Activated T-cell treated with anti-CD3 and anti-CD28 coated beads for 48 hours (primary cell): ENCODE measurements at regions not wholly inside any gene's neighbourhood (a gene's known extent, or its start where the extent isn't known, plus 50 kb on each side); places are given as distances from the start of the nearest gene placed in this dataset.

ENCODE experiments used
- DNase-seq: peaks from one replicate; pipeline ENCODE4 v3.0.0-alpha.2; 2020; ENCODE audit warnings: low read depth

DNA sequence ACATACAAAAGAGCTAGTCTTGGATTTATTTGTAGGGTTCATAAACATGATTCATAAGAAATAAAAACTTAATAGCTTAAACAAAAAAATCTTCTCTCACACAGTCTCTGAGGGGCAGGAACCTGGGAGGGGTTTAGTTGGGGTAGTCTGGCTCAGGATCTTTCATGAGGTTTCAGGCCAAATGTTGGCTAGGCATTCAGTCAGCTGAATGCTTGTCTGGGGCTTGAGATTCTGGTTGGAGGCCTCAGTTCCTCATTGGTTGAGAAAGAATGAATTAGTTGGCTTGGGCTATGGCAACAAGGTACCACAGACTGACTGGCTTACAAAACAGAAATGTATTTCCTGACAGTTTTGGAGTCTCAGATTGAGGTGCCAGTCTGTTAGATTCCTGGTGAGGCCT lies 74.3 kb downstream of the ANKRD7 start:
- no peak for DNase-seq

DNA sequence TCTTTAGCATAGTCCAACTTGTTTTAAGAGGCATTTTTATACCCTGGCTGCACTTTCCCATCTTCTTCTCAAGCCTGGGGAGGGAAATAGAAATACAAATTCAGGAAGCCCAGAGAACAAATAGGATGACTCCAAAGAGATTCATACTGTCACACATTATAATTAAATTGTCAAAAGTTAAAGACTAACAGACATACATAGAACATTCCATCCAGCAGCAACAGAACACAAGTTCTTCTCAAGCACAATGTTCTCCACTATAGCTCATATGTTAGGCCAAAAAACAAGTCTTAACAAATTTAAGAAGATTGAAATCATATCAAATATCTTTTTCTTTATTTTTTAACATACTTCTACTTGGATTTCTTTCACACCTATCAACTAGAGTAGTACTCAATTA lies 75.7 kb downstream of the ANKRD7 start:
- DNase-seq = no peak

DNA sequence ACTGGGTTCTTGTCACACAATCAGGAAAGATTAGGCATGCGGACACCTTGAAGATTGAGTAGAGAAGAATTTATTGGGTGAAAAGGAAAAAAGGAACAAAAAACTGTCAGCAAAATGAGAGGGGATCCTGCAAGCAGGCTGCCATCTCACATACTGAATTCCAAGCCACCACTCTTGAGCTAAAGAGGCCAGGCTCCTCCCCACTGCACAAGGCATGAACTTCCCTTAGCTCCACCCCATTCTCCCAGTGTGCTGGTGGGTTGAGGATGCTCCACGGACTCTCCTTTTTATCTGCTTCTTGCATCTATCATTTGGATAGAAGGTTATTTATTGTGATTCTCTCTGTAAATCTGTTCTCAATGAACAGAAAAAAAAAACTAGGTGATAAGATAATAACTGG lies 79.6 kb downstream of the ANKRD7 start:
- no peak for DNase-seq

- no peak for DNase-seq
Observed at GRCh38 chr7:118305671-118306070, 81.2 kb downstream of the ANKRD7 start.

GRCh38 chr7:118306771-118307170 lies 82.3 kb downstream of the ANKRD7 start:
- no peak for DNase-seq

DNA sequence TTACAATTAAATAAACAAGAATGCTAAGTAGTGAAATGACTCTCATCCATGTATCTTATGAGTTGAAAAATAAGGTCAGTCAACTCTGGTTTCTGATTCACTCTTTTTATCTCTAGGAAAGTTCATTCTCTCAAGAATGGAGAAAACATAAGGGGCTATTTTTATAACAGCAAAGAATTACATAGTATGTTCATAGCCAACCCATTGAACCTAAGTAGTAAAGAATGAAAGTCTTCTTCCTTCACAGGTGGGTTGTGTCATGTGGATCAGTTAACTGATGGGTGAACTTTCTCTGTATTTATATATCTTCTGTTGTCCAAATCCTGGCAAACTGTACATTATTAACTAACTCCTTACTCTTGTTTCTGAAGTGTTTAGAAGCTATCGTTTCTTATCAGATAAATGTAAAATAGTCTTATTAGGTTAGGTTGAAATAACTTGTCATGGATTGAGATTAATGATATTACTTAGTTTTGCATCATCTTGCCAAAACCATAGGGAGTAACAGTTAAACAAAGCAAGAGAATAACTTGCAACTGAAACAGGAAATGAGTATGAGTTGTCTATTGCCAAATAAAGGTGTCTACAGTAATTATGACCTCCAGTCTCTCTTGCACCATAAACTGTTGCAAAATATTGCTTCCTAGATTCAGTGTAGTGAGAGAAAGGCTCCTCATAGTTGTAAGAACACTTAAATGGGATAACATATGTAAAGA lies 86.8 kb downstream of the ANKRD7 start:
- DNase-seq = no peak

- no peak for DNase-seq
Observed at GRCh38 chr7:118312051-118312450, 87.5 kb downstream of the ANKRD7 start.

DNA sequence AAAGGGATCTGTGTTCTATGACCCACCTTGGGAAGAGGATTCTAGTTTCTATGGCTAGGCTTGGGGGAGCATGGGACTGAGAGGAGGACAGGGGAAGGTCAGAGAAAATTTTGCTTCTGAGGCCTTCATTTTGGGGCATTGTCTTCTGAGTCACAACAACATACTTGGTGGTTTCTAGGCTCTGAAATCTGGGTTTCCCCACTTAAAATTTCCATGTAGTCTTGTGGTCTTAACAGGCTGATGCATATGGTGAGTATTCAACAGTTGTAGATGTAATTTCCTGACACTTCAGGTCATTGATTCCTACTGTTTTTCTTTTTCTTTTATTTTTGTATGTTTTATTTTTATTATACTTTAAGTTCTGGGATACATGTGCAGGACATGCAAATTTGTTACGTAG lies 88.5 kb downstream of the ANKRD7 start:
- DNase-seq = no peak

- DNase-seq = no peak
Observed at GRCh38 chr7:118324790-118325449, 100.4 kb downstream of the ANKRD7 start.

DNA sequence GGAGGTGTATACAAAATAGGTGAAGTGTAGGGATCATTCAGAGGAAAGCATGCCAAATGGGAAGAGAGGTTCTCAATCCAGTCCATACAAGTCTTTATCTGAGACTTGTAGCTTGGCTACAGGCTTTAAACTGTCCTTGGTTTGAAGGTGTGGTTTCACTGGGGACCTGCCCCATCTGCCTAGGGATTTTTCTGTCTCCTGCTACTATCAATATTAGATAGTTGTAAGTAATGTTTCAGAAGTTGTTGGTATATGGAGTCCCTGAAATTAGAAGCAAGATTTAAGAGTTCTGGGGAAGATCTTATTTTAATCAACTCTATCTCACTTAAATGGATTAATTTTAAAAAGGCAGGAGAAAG lies 100.9 kb downstream of the ANKRD7 start:
- DNase-seq = no peak

- no peak for DNase-seq
Observed at GRCh38 chr7:118327174-118327573, 102.7 kb downstream of the ANKRD7 start.

GRCh38 chr7:118328505-118329211 lies 104.2 kb downstream of the ANKRD7 start:
- no peak for DNase-seq

GRCh38 chr7:118330388-118330787 lies 105.9 kb downstream of the ANKRD7 start:
- DNase-seq = no peak

DNA sequence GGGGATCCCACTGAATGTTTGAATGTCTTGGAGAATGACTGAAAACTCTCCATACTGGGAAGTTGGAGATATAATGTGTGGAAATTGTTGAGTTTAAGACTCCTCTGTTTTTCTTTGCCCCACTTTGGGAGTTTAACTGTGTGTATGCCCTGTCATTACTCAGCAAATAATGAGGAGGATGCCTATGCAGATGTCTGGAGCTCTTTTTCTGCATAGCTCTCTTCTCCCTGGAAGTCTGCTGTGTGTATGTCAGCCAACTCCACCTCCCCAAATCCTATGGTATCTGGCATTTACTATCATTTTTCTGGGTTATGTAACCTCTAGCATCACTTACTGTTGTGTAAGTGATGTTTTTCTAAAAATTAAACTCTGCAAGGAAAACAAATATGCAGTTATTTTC lies 122.2 kb downstream of the ANKRD7 start:
- DNase-seq = no peak

- no peak for DNase-seq
Observed at GRCh38 chr7:118349604-118350003, 125.1 kb downstream of the ANKRD7 start.

GRCh38 chr7:118350260-118350659 lies 125.8 kb downstream of the ANKRD7 start:
- DNase-seq = no peak

DNA sequence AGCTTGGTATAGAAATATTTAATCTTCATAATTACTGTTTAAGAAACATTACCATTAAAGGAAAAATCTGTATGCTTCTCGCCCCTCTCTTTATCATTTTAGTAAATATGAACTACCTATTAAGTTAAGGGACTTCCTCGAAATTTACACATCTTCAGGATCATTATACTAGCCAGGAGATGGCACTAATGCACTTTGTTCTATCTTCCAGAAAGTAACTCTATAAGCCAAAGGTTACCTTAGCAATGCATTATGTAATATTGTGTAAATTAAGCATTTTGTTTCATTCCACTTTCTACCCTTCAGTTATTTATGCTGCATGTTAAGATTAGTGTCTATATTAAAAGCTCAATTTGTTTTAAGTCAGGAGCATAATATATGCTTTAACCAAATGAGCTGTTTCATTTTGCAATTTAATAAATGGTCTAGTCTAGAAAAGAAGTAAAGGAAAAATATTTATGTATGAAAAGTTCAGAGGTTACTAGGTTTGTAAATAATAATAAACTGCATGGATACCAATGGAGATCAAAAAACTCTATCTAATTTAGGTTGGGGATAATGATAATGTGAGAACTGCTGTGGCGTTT lies 128.5 kb downstream of the ANKRD7 start:
- no peak for DNase-seq

- DNase-seq = no peak
Observed at GRCh38 chr7:118366363-118366762, 141.9 kb downstream of the ANKRD7 start.

- DNase-seq = no peak
Observed at GRCh38 chr7:118368958-118369357, 144.5 kb downstream of the ANKRD7 start.

GRCh38 chr7:118369987-118370386 lies 145.5 kb downstream of the ANKRD7 start:
- no peak for DNase-seq

- DNase-seq = no peak
Observed at GRCh38 chr7:118372530-118372929, 148.0 kb downstream of the ANKRD7 start.

DNA sequence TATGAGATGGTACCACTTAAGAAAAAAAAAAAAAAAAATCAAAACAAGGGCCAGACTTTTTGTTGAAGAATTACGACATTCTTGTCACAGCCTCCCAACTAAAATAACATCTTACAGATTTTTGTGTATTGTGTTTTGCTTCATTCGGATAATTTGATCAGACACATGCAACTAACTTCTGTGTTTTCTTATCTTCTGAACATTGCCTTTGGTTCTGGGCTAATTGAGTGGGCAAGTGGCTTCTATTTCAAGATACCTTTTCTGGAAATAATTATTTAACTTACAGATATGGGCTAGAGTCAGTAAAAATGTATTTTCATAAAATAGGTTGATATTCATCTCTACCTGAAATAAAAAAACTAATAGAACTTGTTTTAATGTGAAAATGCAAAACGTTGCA lies 165.1 kb downstream of the ANKRD7 start:
- no peak for DNase-seq

GRCh38 chr7:118404211-118404610 lies 179.7 kb downstream of the ANKRD7 start:
- no peak for DNase-seq
